NOMO-1 treated with dmso at 0.1 percent for 144 hours (cell line): ENCODE measurements at regions not wholly inside any gene's neighbourhood (a gene's known extent, or its start where the extent isn't known, plus 50 kb on each side); places are given as distances from the start of the nearest gene placed in this dataset.

Experiments
- DNase-seq: peaks from one replicate; lab custom pipeline; 2025; ENCODE audit not compliant: unreplicated experiment; lab: John Stamatoyannopoulos, UW

DNA sequence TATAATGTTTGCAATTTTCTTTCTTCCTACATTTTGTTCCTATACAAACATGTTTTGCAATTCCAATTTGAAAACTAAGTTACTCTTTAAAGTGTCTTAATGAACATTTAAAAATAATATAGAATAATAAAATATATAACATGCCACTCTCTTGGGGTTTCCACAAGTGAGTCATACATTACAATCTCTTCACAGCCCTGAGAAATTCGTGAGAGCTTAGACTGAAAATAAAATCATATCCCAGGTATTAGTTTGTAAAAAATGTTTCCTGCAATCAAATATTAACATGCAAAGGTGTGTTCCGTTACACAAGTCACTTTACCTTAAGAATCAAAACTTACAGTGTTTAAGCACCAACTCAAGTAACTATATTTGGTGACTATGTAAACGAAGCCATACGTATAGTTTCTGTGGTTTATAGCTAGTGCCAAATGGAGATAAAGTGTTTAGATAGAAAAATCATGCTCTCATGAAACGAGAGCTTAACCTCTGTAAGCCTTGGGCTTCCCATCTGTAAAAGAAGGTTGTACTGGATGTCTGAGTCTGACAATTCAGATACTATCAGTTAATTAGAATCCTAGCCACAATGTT is 253.6 kb upstream of the ANO3 start:
- no peak for DNase-seq

- DNase-seq = no peak
Observed at GRCh38 chr11:26084313-26084712, 247.6 kb upstream of the ANO3 start.

DNA sequence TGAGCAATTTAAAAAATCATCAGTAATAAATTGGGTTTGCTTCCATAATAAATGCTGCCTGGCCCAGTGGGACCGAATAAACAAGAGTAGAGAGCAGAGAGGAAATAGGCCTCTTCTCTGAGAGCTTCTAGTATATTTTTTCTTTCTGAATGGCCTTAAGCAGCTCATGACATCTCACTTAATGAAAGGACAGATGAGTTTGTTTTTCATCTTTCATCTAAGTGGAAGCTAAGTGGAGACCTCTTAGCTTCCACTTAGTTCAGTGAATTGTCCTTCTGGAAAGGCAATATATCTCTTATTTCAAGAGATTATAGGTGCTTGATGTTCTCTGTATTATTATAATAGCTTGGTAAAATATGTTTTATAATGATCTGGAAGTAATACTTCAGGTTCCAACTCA is 245.9 kb upstream of the ANO3 start:
- DNase-seq = no peak

- DNase-seq = no peak
Observed at GRCh38 chr11:26087120-26087935, 244.6 kb upstream of the ANO3 start.

- no peak for DNase-seq
Observed at GRCh38 chr11:26088391-26088790, 243.5 kb upstream of the ANO3 start.

- no peak for DNase-seq
Observed at GRCh38 chr11:26090651-26091050, 241.3 kb upstream of the ANO3 start.

DNA sequence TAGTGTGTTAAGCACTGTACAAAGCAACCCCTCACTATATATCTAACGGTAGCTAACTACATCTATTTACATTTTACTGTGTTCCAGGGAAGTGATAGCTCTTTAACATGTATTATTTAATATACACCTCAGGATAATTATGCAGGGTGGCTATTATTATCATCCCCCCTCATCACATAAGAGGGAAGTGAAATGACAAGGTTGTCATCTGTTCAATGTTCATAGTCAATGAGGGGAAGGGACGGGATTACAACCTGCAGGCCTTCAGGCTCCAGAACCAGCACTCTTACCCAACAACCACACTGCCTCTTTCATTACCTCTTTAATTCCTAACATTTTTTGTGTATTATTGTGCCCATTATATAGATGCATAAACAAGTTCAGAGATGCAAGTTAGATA is 238.7 kb upstream of the ANO3 start:
- DNase-seq = no peak

GRCh38 chr11:26095340-26095739 is 236.6 kb upstream of the ANO3 start:
- DNase-seq = no peak

GRCh38 chr11:26096451-26096850 is 235.5 kb upstream of the ANO3 start:
- no peak for DNase-seq

- no peak for DNase-seq
Observed at GRCh38 chr11:26102325-26102724, 229.6 kb upstream of the ANO3 start.

DNA sequence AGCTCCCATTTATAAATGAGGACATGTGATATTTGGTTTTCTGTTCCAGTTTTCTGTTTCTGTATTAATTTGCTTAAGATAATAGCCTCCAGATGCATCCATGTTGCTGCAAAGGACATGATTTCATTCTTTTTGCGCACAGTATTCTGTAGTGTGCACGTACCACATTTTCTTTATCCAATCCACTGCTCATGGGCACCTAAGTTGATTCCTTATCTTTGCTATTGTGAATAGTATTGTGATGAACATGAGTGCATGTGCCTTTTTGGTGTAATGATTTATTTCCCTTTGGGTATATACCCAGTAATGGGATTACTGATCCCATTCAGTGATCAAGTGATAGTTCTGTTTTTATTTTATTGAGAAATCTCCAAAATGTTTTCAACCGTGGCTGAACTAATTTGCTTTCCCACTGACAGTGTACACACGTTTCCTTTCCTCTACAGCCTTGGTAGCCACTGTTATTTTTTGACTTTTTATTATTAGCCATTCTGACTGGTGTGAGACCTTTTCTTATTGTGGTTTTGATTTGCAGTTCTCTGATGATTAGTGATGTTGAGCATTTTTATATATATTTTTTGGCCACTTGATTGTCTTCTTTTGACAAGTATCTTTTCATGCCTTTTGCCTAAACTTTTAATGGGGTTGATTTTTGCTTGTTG is 226.0 kb upstream of the ANO3 start:
- no peak for DNase-seq

- no peak for DNase-seq
Observed at GRCh38 chr11:26106726-26107125, 225.2 kb upstream of the ANO3 start.

- no peak for DNase-seq
Observed at GRCh38 chr11:26109658-26110368, 222.1 kb upstream of the ANO3 start.

GRCh38 chr11:26112264-26112663 is 219.7 kb upstream of the ANO3 start:
- no peak for DNase-seq

DNA sequence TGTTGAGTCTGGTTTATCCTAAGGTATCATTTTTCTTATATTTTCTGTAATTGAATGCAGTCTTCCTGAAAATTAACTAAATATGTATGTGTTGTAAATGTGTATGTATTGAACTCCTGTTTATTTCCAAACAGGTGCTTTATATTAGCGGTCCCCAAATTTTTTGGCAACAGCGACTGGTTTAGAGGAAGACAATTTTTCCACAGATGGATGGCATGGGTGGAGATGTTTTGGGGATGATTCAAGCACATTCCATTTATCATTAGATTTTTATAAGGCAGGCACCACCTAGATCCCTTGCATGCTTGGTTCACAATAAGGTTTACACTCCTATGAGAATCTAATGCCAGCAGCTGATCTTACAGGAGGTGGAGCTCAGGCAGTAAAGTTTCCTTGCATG is 210.5 kb upstream of the ANO3 start:
- no peak for DNase-seq

- no peak for DNase-seq
Observed at GRCh38 chr11:26126741-26127140, 205.2 kb upstream of the ANO3 start.

- no peak for DNase-seq
Observed at GRCh38 chr11:26127336-26127735, 204.6 kb upstream of the ANO3 start.

DNA sequence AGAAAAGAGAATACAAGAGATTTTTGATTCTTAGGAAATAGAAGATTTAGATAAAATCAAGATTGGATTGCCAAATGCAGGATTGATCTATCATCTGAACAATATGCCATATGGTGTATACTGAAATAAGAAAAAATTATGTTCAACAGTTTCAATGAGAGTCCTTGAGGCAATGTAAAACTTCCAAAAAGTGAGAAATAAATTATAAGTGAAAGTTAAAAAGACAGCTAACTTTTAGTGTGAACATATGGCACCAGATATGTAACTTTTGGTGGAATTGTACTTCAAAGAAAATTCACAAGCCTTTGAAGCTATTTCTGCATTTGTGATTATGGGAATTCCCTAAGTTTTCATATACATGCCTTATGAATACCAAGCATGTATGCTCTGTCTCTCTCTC is 200.5 kb upstream of the ANO3 start:
- no peak for DNase-seq

- DNase-seq = no peak
Observed at GRCh38 chr11:26134053-26134452, 197.9 kb upstream of the ANO3 start.

DNA sequence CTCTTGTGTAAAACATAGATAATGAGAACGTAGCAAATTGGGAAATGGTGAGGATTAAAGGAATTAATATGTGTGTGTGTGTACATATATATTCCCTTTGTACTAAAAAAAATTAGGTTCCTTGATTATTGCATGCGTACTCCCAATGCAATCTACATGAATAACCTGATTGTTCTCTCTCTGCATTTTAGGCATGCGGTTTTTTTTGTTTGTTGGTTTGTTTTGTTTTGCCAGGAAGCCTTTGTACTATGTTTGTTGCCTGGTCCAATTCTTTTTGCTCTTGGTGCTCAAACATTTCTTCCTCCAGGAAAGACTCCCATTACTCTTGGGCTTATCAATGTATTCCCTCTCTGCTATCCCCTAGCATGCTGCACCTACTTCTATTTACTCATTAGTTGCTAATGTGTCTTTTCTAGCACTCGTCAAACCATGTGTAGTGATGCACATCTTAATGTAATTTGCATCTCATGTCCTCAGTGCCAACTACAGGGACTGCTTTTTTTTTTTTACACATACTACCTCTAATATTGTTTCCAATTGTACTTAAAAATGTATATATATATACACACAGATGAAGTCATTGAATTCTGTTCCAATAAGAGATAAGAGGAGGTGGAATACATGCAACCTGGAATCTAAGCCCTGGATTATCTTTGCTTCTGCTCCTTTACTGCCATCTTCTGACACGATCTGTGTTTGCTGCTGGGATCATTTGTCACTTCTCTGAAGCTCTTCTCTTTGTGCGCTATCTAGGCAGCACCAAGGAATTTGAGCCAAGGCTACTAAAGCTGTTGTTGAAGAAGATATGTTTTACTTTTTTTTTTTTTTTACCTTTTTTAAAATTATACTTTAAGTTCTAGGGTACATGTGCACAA is 197.2 kb upstream of the ANO3 start:
- DNase-seq = no peak

DNA sequence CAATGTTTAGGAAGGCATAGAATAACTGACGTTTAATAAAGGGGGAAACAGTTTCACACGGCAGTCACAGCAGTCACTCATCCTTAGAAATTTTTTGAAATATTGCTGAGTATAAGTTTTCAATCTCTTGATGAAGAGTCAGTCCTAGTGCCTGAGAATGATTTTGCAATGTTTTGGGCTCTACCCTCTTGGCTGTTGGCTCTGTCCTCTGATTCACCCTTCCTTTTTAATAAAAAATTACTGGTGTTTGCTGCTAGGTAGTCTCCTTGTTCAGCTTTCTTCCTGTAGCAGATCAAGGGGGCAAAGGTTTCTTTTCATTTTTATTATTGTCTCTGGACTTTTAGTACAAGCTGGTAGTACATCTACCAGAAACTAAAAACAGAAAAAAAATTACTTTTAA is 194.3 kb upstream of the ANO3 start:
- DNase-seq = no peak
